NCI-H2196 treated with DMSO at 0.1 percent for 48 hours (cell line): ENCODE measurements at regions not wholly inside any gene's neighbourhood (a gene's known extent, or its start where the extent isn't known, plus 50 kb on each side); places are given as distances from the start of the nearest gene placed in this dataset.

Source experiments
- DNase-seq: peaks from one replicate; lab custom pipeline; 2025; ENCODE audit not compliant: unreplicated experiment; lab: John Stamatoyannopoulos, UW

DNA sequence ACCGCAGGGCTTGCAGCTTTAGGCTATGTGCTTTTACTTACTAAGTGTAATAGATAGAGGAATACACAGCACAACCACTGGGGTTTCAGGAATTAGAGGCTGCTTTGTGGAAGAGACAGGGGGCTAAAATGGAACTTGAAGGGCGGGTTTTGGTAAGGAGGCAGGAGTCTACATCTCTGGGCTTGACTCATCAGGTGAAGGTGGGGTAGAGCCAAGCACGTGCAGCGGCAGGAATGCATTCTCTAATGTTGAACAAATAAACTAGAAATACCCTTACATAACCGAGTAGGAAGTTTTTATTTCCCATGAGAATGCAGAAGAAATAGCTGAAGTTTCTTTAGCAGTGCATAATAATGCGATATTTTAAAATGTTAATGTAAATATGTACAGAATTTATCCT is 673.8 kb upstream of the SALL3 start:
- no peak for DNase-seq

DNA sequence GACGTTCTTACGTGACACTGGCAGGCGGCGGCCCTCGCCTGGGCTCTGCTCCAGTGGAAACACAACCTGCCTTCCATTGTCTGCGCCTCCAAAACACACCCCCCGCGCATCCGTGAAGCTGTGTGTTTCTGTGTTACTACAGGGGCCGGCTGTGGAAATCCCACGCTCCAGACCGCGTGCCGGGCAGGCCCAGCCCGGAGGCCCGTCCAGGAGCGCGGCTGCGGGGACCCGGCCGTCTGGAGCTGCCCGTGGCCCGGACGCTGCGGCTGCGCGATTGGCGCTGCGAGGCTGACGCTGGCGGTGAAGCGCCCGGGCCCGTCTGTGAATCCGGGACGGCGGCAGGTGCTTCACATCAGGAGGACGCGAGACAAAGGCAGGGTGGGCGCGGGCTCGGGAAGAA is 670.3 kb upstream of the SALL3 start:
- DNase-seq: no peak

DNA sequence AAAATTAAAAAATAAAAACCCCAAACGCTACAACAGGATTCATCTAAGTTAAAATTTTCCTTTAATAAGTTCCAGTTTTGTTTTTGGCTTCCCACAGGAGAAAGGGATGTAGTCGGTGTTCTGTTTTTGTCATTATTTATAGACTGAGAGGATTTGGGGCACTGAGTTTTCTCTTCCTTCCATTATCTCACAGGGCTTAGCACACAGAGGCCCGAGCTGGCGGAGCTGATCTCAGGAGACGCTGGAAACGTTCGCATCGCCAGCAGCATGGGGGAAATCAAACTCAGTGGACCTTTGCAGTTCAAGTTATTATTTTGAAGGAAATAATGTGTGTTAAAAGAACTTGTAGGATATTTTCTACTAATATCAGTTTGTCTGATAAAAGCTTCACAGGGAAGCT is 669.7 kb upstream of the SALL3 start:
- DNase-seq: no peak

DNA sequence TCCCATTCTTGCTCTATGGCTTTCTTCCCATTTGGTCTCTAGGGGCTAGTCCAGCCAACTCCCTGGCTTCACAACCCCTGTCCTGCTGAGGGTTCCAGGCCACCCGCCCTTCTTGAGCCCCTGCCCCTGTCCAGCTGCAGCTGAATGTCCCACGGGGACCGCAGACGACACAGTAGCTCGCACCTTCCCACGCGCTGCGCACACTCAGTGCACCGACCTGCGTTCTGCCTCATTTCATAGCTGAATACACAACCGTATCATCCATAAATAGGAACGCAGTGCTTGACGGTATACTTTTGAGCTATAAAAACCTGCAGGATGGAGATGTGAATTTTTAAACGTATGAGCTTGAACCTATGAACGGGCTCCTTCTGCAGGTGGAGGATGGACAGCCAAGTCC is 660.4 kb upstream of the SALL3 start:
- no peak for DNase-seq

DNA sequence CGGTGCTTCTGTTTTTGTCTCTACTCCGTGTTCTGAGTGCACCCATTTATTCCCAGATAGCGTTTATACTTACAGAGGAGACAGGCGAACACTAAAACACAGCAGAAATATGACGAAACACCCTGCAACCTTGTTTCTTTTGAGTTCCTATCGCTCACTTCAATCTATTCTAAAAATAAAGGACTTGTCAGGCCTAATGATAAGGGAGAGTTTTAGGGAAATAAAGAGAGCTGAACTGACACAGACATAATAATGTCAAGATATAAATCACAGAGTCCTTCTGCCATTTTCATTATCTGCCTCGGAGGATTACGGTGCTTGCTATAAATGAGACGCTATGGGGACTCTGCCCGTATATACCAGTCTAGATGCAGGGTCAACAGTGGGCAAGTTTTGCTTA is 659.7 kb upstream of the SALL3 start:
- DNase-seq: no peak

DNA sequence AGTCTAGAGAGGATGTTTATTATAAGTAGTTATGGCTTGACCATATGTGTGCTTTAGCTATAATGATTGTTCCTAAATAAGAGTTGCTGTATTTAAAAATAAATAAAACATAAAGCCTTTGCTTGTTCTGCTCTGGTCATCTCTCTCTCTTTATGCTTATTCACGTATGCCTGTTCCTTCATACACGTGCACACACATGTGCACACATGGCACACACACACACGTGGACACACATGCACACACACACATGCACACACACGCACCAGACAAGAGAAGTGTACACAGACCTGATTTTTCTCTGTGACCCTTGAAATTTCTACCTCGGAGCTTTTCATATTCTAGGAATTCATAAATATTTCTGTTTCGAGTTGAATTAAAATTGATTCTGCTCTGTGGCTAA is 658.2 kb upstream of the SALL3 start:
- no peak for DNase-seq

DNA sequence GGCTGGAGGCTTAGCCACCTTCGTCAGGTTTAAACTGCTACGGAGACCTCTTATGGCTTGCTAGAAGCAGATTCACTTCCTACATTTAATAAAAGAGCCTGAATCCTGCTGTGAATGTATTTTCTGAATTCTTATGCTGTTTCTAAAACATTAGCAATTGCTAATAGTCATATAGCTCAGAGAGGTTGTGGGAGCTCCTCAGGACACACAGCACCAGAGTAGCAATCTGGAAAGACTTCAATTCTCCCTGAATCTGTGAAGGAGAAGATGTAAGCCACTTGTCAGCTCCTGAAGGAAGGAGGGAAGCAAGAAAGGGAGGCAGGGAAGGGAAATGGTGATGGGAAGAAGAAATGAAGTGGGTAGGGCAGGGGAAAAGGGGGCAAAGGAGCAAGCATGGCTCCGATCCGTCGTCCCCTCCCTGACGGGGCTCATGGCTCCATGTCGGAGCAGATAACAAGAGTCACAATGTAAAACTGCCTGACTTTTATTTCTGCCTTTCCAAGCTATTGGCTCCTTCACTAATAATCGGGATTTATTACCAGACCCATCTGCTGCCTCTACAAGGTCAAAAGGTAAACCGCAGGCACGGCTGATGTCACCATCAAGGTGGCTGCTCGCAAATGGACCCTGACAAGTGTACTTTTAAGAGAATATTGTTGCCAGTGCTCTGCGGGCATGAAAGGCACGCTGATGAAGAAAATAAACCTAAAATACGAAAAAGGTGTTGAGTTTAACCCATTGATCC is 656.0 kb upstream of the SALL3 start:
- no peak for DNase-seq

DNA sequence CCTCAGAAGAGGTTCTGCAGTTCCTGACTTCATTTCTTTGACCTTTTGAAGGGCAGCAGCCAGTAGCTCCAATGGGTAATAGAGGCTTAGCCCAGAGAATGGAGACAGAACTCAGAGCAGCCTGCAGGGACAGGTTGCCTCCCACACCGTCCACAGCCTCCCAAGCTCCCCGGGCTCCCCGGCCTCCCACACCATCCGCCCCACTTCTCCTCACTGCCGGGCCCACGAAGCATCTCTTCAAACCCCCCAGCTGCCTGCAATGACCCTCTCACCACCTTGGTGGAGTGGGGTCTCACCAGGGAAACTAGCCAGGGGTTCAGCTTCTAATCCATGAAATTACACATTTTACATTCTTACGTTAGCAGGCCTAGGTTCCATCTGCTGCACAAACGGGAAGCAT is 652.0 kb upstream of the SALL3 start:
- no peak for DNase-seq

DNA sequence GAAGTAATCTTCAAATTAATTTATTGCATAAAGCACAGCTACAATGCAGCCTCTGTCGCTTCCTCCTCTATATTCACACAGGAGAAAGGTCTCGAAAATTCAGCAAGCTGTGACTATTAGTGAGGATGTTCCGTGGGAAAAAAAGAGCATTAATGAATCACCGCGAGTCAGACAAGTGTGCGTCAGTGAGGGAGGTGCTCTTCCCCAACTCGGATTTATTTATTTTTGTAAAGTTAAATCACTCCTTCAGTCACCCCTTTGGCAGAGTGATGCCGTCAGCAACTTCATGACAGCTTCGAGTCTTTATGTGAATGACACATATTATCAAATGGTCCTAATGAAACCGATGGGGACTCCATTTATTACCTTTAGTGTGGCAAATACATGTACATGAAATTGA is 648.9 kb upstream of the SALL3 start:
- DNase-seq: no peak

DNA sequence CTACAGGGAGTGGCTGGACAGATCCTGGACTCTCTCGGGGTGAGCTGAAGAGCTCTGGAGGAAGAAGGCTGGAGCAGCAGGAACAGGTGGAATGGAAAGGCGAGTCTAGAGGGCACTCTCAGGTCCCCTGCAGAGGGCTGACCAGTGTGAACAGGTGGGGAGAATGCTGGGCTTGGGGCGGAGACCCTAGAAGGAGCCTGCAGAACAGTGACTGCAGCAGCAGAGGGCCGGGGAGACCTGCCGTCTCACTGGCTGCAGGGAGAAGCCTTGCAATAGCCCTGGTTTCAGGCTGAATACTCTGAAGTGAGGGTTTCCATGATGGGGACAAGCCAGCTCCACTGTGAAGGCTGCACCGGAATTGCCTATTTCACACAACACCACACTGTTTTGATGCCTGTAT is 626.7 kb upstream of the SALL3 start:
- no peak for DNase-seq

DNA sequence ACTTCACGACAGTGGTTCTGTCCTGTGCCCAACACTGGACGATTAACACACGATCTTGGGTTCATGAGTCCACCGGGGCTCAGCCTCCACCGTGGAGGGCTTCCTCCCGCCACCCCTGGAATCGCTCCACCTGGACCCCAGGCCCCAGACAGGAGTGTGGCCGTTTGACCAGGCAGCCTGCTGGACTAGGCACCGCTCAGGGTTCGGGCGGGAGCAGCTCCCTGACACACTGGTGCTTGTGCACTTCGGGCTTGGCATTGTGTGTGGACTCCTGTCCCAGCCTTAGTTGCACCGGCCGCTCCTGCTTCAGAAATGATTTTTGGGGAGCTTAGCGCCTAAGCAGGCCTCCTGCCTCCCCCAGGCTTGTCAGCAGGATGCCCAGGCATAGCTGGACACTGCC is 617.4 kb upstream of the SALL3 start:
- no peak for DNase-seq

DNA sequence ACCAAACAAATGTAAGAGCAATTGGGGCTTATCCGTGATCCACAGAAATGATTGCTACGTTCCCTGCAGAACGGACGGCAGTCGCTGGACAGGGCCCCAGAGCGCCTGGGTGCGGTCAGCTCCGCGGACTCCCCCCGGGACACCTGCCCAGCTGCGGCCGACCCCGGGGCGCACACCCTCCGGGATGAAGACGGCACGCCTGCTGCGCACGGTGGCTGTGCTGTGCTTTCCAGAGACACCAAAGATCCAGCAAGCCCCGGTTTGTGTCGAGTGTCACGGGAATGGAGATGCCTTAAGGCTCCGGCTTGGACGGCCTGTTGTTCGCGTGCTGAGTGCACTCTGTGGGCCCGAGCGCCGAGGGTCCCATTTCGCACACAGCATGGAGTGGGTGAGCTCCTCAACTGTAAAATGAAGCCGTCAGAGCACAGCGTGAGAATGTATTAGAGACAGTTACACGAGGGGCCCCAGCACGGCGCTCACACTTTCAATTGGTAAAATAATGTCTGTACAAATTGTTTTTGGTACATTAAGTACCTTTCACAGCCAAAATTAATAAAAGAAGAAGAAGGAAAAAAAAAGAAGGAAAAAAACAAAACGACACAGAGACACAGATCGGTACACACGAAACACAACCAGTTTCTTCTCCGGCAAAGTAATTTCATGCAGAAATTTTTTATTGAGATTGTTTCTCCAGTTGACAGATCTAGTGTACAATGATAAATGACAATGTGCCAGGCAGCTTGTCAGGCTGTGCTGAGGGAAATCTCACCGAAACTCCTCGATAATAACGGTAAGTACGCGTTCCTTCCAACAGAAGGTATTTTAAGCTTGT is 615.8 kb upstream of the SALL3 start:
- no peak for DNase-seq

DNA sequence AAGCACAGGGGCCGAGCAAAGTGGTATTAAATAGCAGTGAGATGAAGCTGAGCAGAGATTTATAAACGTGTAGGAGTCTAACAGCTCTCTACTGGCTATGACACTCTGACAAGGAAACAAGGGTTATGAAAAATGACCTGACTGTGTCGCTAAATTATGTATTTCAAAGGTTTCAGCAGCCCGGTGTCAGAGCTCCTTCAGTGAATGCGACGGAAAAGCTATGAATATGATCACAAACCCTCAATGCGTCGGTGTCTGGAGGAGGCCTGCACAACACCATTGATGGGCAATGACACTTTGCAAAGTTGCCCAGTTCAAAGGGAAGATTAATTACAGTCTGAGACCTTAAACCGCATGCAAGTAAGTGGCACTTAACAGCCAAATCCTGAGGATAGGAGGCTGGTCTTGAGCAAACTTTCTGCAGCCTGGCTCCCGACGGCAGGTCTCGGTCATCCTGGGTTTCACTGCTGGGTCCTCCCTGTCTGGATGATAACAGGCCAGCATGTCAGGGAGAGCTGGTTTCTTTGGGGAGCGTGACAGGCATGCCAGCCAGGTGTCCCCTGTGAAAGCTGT is 615.1 kb upstream of the SALL3 start:
- no peak for DNase-seq

DNA sequence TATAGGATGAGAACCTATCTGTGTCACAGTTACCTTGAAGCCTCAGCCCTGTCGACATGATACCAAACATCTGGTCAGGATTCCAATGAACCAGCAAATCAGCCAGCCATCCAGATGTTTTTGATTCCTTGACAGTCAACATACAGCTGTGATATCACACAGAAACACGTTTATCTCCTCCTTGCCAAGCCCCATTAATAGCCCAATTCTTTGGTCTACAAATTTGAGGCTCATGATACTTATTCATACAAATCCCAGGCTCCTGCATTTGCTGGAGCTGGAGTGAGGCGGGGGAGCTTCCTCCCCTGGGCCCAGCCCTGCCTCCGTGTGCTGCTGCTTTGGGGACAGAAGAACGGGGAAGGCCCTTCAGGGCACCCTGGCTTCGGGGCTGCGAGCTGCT is 611.6 kb upstream of the SALL3 start:
- DNase-seq: no peak

DNA sequence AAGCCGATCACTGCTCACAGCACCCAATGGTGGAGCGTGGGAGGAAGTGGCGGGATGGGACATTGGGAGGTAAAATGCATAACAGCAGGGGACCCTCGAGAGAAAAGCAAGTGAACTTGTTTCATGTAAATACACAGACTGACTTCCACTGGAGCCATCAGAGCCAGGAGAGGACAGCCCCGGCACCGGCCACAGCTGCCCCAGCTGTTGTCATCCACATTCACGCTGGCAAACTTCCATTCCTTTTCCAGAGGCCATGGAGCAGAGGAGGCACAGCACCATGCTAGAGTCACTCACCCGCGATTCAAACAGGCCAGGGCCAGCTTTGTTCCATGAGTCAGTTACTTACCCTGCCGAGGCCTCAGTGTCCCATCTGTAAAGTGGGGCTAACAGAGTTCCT is 610.9 kb upstream of the SALL3 start:
- no peak for DNase-seq

DNA sequence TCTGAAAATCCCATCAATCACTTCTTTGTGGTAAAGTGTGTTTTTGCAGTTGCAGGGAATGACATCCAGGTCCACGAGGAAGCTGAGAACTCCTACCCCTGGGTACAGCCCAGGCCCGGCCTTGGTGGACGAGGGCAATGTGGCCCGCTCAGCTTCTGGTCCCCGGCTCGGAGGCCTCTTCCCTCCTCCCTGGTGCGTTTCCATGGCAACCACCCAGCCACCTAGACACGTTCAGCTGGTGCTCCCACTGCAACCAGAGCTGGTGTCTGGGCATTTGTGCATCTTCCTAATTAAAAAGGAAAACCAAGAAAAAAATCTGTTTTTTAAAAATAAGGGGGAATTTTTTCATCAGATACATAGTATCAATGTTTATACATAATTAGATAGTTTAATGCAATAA is 603.6 kb upstream of the SALL3 start:
- no peak for DNase-seq

DNA sequence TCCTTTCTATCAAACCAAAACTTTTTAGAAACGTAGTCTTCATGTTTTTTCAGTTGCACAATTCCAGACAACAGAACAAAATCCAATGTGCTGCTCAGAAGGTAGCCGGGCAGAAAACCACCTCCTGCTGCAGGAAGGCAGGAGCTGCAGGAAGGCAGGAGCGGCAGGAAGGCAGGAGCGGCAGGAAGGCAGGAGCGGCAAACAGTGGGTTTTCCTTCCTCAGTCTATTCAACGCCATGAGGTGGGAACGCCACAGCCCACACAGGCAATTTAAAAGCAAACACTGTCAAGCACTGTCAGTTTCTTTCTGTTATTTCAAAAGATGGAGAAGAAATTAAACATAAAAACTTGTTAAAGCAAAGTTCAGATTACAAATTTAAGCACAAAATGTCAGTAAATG is 601.2 kb upstream of the SALL3 start:
- DNase-seq: no peak

DNA sequence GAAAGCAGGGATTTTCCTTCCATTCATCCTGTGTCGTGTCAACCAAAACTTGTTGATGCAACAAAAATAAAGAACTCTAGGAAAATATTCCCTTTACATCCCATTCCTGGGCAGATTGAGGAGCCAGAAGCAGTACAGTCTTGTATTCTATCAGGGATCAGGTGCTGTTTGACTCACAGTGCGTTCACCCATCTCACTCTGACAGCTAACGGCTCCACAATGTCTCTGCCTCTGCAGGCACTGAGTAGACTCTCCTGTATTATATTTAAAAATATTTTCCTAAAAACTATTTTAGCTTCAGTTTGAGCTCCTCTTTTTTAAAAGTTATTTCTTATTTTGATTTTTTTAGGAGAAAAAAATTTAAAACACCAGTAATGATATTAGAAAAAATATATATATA is 600.6 kb upstream of the SALL3 start:
- no peak for DNase-seq

DNA sequence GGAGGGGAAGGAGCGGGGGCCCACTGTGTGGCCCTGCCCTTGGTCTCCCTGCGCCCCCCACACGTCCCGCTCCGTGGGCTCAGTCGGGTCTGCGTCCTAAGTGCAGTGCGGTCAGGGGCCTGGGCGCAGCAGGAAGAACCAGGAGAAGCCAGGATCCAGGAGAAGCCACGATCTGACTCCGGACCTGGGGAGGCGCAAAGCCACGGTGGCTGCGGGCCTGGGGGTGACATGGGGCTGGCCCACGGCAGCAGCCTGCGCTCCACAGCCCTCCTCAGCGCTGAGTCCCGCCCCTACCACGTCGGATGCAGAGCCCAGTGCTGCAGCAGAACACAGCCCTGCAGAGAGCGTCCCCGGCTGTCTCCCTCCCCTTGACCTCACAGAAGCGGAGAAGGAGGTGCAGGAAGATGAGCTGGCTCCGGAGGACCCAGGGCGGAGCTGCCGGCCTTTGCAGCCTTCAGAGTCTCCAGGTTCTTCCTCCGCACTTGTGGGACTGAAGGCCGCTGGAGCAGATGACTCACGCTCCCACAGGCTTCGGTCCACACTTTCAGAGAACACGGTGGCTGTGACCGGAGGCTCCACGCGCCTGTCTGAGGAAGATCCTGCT is 589.2 kb upstream of the SALL3 start:
- DNase-seq: no peak

DNA sequence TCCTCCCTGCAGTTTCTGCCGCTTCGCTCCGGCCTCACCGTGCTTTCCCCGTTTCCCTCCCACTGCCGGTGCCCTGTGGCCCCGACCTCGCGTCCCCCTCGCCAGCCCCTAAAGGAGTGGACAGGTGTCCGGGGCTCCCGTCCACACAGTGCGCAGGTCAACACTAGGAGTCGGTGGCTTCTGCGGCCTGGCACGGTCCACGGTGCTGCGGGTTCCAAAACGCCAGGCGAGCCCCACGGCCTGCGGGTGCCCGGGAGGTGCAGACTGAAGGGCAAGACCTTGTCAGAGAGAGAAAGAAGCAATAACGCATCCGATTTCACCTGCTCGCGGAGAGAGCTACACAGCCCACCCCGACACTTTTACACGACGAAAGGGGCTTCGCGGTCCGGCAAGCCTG is 588.7 kb upstream of the SALL3 start:
- DNase-seq: no peak

DNA sequence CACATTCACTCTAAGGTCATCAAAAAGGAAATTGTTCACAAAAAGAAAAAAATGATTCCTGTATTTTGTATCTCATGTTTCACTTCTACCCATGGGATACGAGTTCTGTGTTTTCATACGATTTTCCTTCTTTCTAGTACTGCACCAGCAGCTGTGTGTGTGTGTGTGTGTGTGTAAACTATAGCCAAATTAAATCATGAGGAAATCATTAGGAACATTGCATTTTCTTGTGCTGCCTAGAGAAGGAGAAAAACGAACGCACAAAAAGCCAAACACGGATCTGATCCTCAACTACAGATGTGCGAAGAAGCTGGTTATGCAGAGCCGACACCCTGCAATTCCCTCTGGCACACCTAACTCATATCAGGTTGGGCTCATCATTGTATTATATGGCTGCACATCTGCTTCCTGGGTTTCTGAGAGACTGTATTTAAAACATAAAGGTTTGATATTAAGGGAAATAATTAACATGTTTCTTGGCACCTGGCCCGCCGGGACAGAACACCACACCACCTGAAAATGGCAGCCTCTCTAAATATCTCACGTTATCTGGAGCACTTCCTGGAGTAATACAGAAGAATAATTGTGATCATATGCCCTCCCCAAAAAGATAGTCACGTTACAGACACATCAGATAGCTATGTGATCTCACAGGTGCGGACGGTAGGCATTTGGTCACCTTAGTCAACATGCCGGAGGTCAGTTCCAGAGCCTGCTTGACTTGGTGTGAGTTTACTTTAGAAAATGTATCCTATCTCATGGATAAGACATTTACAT is 586.3 kb upstream of the SALL3 start:
- peak; percentile 5 for DNase-seq
